H9 (cell line): ENCODE measurements at regions not wholly inside any gene's neighbourhood (a gene's known extent, or its start where the extent isn't known, plus 50 kb on each side); places are given as distances from the start of the nearest gene placed in this dataset.

Experiments
- DNase-seq: peaks from one replicate; pipeline ENCODE4 v3.0.0-alpha.2; 2017
- H2AFZ ChIP-seq: one replicate; pipeline ENCODE4 v1.6.1; 2013; ENCODE audit warnings: mild to moderate bottlenecking, low read length, control low read depth, moderate library complexity
- H2AK5ac ChIP-seq: 2 replicates; pipeline ENCODE4 v1.6.1; 2013; ENCODE audit warnings: low read length, control low read depth, mixed read lengths; ENCODE audit not compliant: insufficient read length
- H2BK120ac ChIP-seq: one replicate; pipeline ENCODE4 v1.6.1; 2013; ENCODE audit warnings: low read depth, mild to moderate bottlenecking, low read length, control low read depth, inconsistent platforms; ENCODE audit not compliant: poor library complexity, severe bottlenecking
- H2BK12ac ChIP-seq: 2 replicates; pipeline ENCODE4 v1.6.1; 2013; ENCODE audit warnings: low read length, control low read depth, mixed read lengths, low read depth; ENCODE audit not compliant: insufficient read length
- H2BK15ac ChIP-seq: 2 replicates; pipeline ENCODE4 v1.6.1; 2013; ENCODE audit warnings: low read depth, low read length, control low read depth
- H2BK20ac ChIP-seq: one replicate; pipeline ENCODE4 v1.6.1; 2013; ENCODE audit warnings: low read depth, mild to moderate bottlenecking, low read length, control low read depth, inconsistent platforms; ENCODE audit not compliant: poor library complexity, severe bottlenecking
- H2BK5ac ChIP-seq: 2 replicates; pipeline ENCODE4 v1.6.1; 2013; ENCODE audit warnings: low read length, control low read depth, mixed read lengths; ENCODE audit not compliant: insufficient read length
- H3K14ac ChIP-seq: 2 replicates; pipeline ENCODE4 v1.6.1; 2013; ENCODE audit warnings: low read length, control low read depth; ENCODE audit not compliant: insufficient read depth
- H3K18ac ChIP-seq: 2 replicates; pipeline ENCODE4 v1.6.1; 2013; ENCODE audit warnings: low read depth, mild to moderate bottlenecking, mixed read lengths, low read length, control low read depth; ENCODE audit not compliant: insufficient read length
- H3K23ac ChIP-seq: 2 replicates; pipeline ENCODE4 v1.6.1; 2013; ENCODE audit warnings: low read length, control low read depth, mixed read lengths, low read depth; ENCODE audit not compliant: insufficient read length
- H3K23me2 ChIP-seq: 2 replicates; pipeline ENCODE4 v1.6.1; 2013; ENCODE audit warnings: low read depth, mild to moderate bottlenecking, mixed read lengths, low read length, control low read depth; ENCODE audit not compliant: insufficient read length, poor library complexity, severe bottlenecking
- H3K27ac ChIP-seq: 2 replicates; pipeline ENCODE4 v1.5.1; 2013; ENCODE audit warnings: low read length, control low read depth, mixed read lengths, low read depth; ENCODE audit not compliant: insufficient read length
- H3K27me3 ChIP-seq: 2 replicates; pipeline ENCODE4 v1.6.1; 2013; ENCODE audit warnings: low read length, control low read depth, inconsistent platforms; ENCODE audit not compliant: insufficient read depth
- H3K4ac ChIP-seq: 2 replicates; pipeline ENCODE4 v1.6.1; 2013; ENCODE audit warnings: low read depth, mild to moderate bottlenecking, control low read depth, inconsistent platforms, low read length, moderate library complexity
- H3K4me1 ChIP-seq: 2 replicates; pipeline ENCODE4 v1.6.1; 2013; ENCODE audit warnings: low read length, control low read depth, inconsistent platforms; ENCODE audit not compliant: insufficient read depth
- H3K4me2 ChIP-seq: 2 replicates; pipeline ENCODE4 v1.6.1; 2013; ENCODE audit warnings: low read length, control low read depth, mixed read lengths; ENCODE audit not compliant: insufficient read length, insufficient read depth
- H3K56ac ChIP-seq: 2 replicates; pipeline ENCODE4 v1.6.1; 2013; ENCODE audit warnings: low read depth, mild to moderate bottlenecking, mixed read lengths, low read length, control low read depth; ENCODE audit not compliant: insufficient read length
- H3K79me1 ChIP-seq: 2 replicates; pipeline ENCODE4 v1.6.1; 2013; ENCODE audit warnings: low read depth, mild to moderate bottlenecking, moderate library complexity, low read length, control low read depth, inconsistent platforms; ENCODE audit not compliant: insufficient read depth, poor library complexity, severe bottlenecking
- H3K79me2 ChIP-seq: 2 replicates; pipeline ENCODE4 v1.6.1; 2013; ENCODE audit warnings: low read length, control low read depth, inconsistent platforms; ENCODE audit not compliant: insufficient read depth
- H3K9ac ChIP-seq: 2 replicates; pipeline ENCODE4 v1.6.1; 2013; ENCODE audit warnings: low read length, control low read depth, mixed read lengths; ENCODE audit not compliant: insufficient read length; ENCODE audit errors: extremely low read depth
- H3K9me3 ChIP-seq: one replicate; pipeline ENCODE4 v1.6.1; 2013; ENCODE audit warnings: low read depth, low read length, inconsistent platforms; ENCODE audit not compliant: control insufficient read depth
- H3T11ph ChIP-seq: one replicate; pipeline ENCODE4 v1.6.1; 2013; ENCODE audit warnings: mild to moderate bottlenecking, low read length, control low read depth, inconsistent platforms
- H4K20me1 ChIP-seq: one replicate; pipeline ENCODE4 v1.6.1; 2013; ENCODE audit not compliant: control insufficient read depth, insufficient read length, insufficient read depth
- H4K5ac ChIP-seq: 2 replicates; pipeline ENCODE4 v1.6.1; 2013; ENCODE audit warnings: low read depth, mild to moderate bottlenecking, mixed read lengths, low read length, control low read depth; ENCODE audit not compliant: insufficient read length
- H4K8ac ChIP-seq: replicated peaks from 2 replicates; pipeline ENCODE4 v1.6.1; 2013; ENCODE audit warnings: low read length, control low read depth, mixed read lengths, low read depth; ENCODE audit not compliant: insufficient read length
- H4K91ac ChIP-seq: 2 replicates; pipeline ENCODE4 v1.6.1; 2013; ENCODE audit warnings: low read depth, mild to moderate bottlenecking, moderate library complexity, mixed read lengths, low read length, control low read depth; ENCODE audit not compliant: insufficient read length
- H3K27ac Mint-ChIP-seq, 3 experiments: 2 replicates in 2 of 3; 3 replicates in 1 of 3; pipeline ENCODE4 v1.8.0; 2020 to 2021; ENCODE audit warnings: mixed read lengths in 3 of 3, mild to moderate bottlenecking in 1 of 3, moderate library complexity in 1 of 3
- H3K27me3 Mint-ChIP-seq: 2 replicates; pipeline ENCODE4 v1.8.0; 2021; ENCODE audit warnings: low read depth, mild to moderate bottlenecking, moderate library complexity, mixed read lengths
- H3K36me3 Mint-ChIP-seq, 3 experiments: 2 replicates in 2 of 3; 3 replicates in 1 of 3; pipeline ENCODE4 v1.8.0; 2020 to 2021; ENCODE audit warnings: low read depth in 3 of 3, mixed read lengths in 3 of 3; ENCODE audit not compliant: insufficient read depth in 1 of 3
- H3K4me1 Mint-ChIP-seq, 2 experiments: 2 replicates each; pipeline ENCODE4 v1.8.0; 2020; ENCODE audit warnings: mixed read lengths in 2 of 2
- H3K4me3 Mint-ChIP-seq, 2 experiments: 2 replicates in 1 of 2; 3 replicates in 1 of 2; pipeline ENCODE4 v1.8.0; 2020 to 2021; ENCODE audit warnings: mild to moderate bottlenecking in 2 of 2, mixed read lengths in 2 of 2, moderate library complexity in 1 of 2
- H3K9me3 Mint-ChIP-seq, 2 experiments: 2 replicates in 1 of 2; 3 replicates in 1 of 2; pipeline ENCODE4 v1.8.0; 2020; ENCODE audit warnings: mild to moderate bottlenecking in 2 of 2, mixed read lengths in 2 of 2, moderate library complexity in 1 of 2
- CTCF ChIP-seq: fragments of 200-600 bp; sonication (generic); conservative IDR thresholded peaks from 3 replicates; pipeline ENCODE4 v1.8.0; 2021; ENCODE audit warnings: antibody characterized with exemption, mild to moderate bottlenecking
- WGBS: extraction: QIAGEN DNeasy Blood & Tissue Kit; methylation state at CpG from one replicate; pipeline ENCODE4 v1.1.7; 2013; ENCODE audit warnings: missing lambda C conversion rate, low lambda C conversion rate, mixed read lengths; ENCODE audit not compliant: insufficient read length; ENCODE audit errors: extremely low coverage; 5-methylcytosine and 5-hydroxymethylcytosine counted together

DNA sequence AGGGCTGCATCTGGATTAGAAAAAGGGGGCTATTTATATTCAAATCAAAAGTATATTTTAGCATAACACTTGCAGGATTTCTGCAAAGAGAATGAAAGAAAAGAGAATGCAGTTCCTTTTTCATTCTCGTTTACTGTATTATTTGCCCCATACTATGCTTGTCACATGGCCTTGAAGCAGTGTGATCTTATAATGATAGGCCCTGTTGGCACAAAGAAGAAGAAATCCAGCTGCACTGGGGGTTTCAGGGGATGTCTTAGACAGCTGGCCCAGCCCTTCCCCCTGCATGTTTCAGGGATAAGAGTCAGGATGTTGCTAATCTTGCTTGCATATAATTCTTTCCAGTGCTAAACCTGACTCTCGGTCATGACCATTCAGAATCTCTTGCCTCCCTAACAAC lies 369.5 kb downstream of the SEC16B start:
- Histone ChIP-seq H2AFZ (no peak overlapping the region), H3K23ac (no peak overlapping the region), H3K18ac (no peak overlapping the region), H3K79me1 (no peaks in the 10 kb centered on the region), H3T11ph (no peak overlapping the region), H2BK5ac (no peak overlapping the region), H3K56ac (no peak overlapping the region), H2BK20ac (no peak overlapping the region), H3K23me2 (no peaks in the 10 kb centered on the region), H4K8ac (no peak overlapping the region), H2BK15ac (no peak overlapping the region), H3K79me2 (no peaks in the 10 kb centered on the region), H3K4ac (no peak overlapping the region), H3K27me3 (no peaks in the 10 kb centered on the region), H2BK12ac (no peak overlapping the region), H2BK120ac (no peak overlapping the region), H3K9ac (no peak overlapping the region), H3K4me2 (no peak overlapping the region), H2AK5ac (no peak overlapping the region), H3K27ac (no peak overlapping the region), H4K5ac (no peak overlapping the region), H3K9me3 (no peaks in the 10 kb centered on the region), H3K4me1 (no peaks in the 10 kb centered on the region), H4K91ac (no peak overlapping the region), H4K20me1 (no peaks in the 10 kb centered on the region), H3K14ac (no peak overlapping the region)
- Mint-ChIP-seq H3K4me1 (peaks cover 14 to 15% of the 10 kb centered on the region in 2 experiments), H3K36me3 (peaks cover 0 to 4% (median 0%) of the 10 kb centered on the region in 3 experiments; a peak in 1 of 7 replicates), H3K27ac (no peak overlapping the region), H3K9me3 (peaks cover 0 to 5% of the 10 kb centered on the region in 2 experiments; a peak in 3 of 5 replicates), H3K4me3 (no peak overlapping the region), H3K27me3 (no peaks in the 10 kb centered on the region)
- TF ChIP-seq CTCF: no peak
- no peak for DNase-seq
- no CpG with 5 or more reads among the region's 2 CpGs for WGBS
